PC-3 (cell line): ENCODE measurements at regions not wholly inside any gene's neighbourhood (a gene's known extent, or its start where the extent isn't known, plus 50 kb on each side); places are given as distances from the start of the nearest gene placed in this dataset.
"Not testable (repeated sequence)": the region's sequence is repeated elsewhere in the genome, so short reads cannot be mapped to it uniquely, and the experiment has no call there.

Experiments used
- CTCF ChIP-seq: fragments of 300-600 bp; sonication (generic); conservative IDR thresholded peaks from 2 replicates; pipeline ENCODE4 v1.5.1; 2017; ENCODE audit warnings: antibody characterized with exemption, low read depth, mild to moderate bottlenecking, low read length
- EZH2phosphoT487 ChIP-seq: fragments of 300-600 bp; sonication (generic); IDR thresholded peaks from 2 replicates; pipeline ENCODE4 v1.6.1; 2018; ENCODE audit warnings: mild to moderate bottlenecking, antibody characterized with exemption, low read length, borderline replicate concordance

DNA sequence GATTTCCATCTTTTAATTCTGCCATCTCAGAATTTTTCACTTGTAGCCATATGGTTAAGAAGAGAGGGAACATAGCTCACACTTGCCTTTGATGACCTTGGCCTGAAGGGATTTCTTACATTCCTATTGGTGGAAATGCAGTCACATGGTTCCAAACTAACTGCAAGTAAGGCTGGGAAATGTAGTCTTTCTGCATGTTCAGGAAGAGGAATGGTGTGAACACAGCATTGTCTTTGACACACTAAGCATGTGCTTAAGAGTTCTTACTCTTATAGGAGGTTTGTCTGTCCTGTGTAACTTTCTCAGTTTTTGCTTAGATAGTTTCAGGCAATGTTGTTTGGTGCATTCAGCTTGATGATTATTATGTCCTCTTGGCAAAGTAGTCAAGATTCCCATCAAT lies 119.8 kb upstream of the HMX1 start:
- not testable (repeated sequence) for TF ChIP-seq CTCF, EZH2phosphoT487
